ENCODE measurements at regions not wholly inside any gene's neighbourhood (a gene's known extent, or its start where the extent isn't known, plus 50 kb on each side); places are given as distances from the start of the nearest gene placed in this dataset.

DNA sequence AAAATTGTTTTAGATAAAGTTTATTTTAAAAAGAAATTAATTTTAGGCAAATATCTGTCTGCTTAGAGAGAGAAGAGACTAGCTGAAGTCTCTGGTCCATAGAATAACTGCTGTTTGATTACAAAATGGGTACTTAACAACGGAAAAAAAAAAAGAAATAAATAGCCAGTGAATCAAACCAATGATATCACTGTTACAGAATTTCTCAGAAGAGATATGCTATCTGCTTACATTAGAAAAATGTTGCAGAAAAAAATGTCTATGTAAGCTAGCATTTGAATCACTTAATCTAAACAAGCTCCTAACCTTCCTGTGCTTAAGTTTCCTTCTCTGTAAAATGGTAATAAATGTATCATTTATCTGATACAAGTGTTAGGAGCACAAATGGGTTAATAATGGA lies 189.9 kb downstream of the IL15 start:
- Mint-ChIP-seq H3K4me3 (no peak overlapping the region), H3K27ac (no peak overlapping the region), H3K27me3 (ENCODE audit: low read depth) (no peaks in the 10 kb centered on the region), H3K9me3 (peaks cover under 1% of the 10 kb centered on the region; the same call in 1 of the 2 replicates), H3K4me1 (no peaks in the 10 kb centered on the region), H3K36me3 (no peaks in the 10 kb centered on the region)
- ATAC-seq (no peak), DNase-seq (ENCODE audit: low spot score) (no peak)
- POLR2A ChIA-PET = no interaction called here
- TF ChIP-seq, protein P1, sequence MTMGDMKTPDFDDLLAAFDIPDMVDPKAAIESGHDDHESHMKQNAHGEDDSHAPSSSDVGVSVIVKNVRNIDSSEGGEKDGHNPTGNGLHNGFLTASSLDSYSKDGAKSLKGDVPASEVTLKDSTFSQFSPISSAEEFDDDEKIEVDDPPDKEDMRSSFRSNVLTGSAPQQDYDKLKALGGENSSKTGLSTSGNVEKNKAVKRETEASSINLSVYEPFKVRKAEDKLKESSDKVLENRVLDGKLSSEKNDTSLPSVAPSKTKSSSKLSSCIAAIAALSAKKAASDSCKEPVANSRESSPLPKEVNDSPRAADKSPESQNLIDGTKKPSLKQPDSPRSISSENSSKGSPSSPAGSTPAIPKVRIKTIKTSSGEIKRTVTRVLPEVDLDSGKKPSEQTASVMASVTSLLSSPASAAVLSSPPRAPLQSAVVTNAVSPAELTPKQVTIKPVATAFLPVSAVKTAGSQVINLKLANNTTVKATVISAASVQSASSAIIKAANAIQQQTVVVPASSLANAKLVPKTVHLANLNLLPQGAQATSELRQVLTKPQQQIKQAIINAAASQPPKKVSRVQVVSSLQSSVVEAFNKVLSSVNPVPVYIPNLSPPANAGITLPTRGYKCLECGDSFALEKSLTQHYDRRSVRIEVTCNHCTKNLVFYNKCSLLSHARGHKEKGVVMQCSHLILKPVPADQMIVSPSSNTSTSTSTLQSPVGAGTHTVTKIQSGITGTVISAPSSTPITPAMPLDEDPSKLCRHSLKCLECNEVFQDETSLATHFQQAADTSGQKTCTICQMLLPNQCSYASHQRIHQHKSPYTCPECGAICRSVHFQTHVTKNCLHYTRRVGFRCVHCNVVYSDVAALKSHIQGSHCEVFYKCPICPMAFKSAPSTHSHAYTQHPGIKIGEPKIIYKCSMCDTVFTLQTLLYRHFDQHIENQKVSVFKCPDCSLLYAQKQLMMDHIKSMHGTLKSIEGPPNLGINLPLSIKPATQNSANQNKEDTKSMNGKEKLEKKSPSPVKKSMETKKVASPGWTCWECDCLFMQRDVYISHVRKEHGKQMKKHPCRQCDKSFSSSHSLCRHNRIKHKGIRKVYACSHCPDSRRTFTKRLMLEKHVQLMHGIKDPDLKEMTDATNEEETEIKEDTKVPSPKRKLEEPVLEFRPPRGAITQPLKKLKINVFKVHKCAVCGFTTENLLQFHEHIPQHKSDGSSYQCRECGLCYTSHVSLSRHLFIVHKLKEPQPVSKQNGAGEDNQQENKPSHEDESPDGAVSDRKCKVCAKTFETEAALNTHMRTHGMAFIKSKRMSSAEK (CRISPR knock-in tag; IDR thresholded peaks at IDR 0.05; ENCODE audit: borderline replicate concordance) = no peak
- no peak for TF ChIP-seq ZNF138 (CRISPR knock-in tag; conservative IDR thresholded peaks at IDR 0.05)
- no peak for TF ChIP-seq TEAD4 (CRISPR knock-in tag; IDR thresholded peaks at IDR 0.05)
- CTCF ChIA-PET = no interaction called here

DNA sequence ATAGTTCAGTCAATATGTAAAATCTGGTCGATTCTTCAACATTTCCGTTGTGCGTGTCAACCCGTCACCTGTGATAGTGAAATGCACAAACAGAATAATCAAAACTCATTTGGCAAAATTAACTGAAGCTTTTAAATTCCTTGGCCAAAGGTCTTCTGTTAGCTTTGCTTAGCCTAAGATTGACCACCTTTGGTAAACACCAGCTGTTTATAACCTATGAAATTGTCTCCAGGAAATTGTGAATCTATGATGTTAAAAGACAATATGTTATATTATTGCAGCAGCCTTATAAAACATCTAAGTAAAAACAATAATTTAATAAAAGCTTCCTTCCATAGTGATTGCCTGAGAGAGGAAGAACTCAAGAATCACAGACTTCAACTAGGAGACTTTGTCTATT lies 196.8 kb downstream of the IL15 start:
- CTCF ChIA-PET = no interaction called here
- no peak overlapping the region for H3K4me3 Mint-ChIP-seq

More for the DNA sequence above, 196.8 kb downstream of the IL15 start:
- ATAC-seq (no peak), DNase-seq (ENCODE audit: low spot score) (no peak)
- Mint-ChIP-seq H3K4me1 (no peaks in the 10 kb centered on the region), H3K36me3 (peaks cover 16% of the 10 kb centered on the region), H3K27ac (no peak overlapping the region), H3K27me3 (ENCODE audit: low read depth) (no peaks in the 10 kb centered on the region; the same call in none of the 2 replicates), H3K9me3 (peaks cover 46% of the 10 kb centered on the region)
- TF ChIP-seq, protein P2, sequence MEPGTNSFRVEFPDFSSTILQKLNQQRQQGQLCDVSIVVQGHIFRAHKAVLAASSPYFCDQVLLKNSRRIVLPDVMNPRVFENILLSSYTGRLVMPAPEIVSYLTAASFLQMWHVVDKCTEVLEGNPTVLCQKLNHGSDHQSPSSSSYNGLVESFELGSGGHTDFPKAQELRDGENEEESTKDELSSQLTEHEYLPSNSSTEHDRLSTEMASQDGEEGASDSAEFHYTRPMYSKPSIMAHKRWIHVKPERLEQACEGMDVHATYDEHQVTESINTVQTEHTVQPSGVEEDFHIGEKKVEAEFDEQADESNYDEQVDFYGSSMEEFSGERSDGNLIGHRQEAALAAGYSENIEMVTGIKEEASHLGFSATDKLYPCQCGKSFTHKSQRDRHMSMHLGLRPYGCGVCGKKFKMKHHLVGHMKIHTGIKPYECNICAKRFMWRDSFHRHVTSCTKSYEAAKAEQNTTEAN (CRISPR knock-in tag; IDR thresholded peaks at IDR 0.05) = no peak
- TF ChIP-seq NR2C2 (CRISPR knock-in tag; IDR thresholded peaks at IDR 0.05) = no peak
- TF ChIP-seq, protein P3, sequence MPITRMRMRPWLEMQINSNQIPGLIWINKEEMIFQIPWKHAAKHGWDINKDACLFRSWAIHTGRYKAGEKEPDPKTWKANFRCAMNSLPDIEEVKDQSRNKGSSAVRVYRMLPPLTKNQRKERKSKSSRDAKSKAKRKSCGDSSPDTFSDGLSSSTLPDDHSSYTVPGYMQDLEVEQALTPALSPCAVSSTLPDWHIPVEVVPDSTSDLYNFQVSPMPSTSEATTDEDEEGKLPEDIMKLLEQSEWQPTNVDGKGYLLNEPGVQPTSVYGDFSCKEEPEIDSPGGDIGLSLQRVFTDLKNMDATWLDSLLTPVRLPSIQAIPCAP (CRISPR knock-in tag; IDR thresholded peaks at IDR 0.05) = no peak
- TF ChIP-seq, protein P1 (CRISPR knock-in tag; IDR thresholded peaks at IDR 0.05; ENCODE audit: borderline replicate concordance) = no peak
- TF ChIP-seq, protein P4, sequence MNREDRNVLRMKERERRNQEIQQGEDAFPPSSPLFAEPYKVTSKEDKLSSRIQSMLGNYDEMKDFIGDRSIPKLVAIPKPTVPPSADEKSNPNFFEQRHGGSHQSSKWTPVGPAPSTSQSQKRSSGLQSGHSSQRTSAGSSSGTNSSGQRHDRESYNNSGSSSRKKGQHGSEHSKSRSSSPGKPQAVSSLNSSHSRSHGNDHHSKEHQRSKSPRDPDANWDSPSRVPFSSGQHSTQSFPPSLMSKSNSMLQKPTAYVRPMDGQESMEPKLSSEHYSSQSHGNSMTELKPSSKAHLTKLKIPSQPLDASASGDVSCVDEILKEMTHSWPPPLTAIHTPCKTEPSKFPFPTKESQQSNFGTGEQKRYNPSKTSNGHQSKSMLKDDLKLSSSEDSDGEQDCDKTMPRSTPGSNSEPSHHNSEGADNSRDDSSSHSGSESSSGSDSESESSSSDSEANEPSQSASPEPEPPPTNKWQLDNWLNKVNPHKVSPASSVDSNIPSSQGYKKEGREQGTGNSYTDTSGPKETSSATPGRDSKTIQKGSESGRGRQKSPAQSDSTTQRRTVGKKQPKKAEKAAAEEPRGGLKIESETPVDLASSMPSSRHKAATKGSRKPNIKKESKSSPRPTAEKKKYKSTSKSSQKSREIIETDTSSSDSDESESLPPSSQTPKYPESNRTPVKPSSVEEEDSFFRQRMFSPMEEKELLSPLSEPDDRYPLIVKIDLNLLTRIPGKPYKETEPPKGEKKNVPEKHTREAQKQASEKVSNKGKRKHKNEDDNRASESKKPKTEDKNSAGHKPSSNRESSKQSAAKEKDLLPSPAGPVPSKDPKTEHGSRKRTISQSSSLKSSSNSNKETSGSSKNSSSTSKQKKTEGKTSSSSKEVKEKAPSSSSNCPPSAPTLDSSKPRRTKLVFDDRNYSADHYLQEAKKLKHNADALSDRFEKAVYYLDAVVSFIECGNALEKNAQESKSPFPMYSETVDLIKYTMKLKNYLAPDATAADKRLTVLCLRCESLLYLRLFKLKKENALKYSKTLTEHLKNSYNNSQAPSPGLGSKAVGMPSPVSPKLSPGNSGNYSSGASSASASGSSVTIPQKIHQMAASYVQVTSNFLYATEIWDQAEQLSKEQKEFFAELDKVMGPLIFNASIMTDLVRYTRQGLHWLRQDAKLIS (CRISPR knock-in tag; IDR thresholded peaks at IDR 0.05; ENCODE audit: borderline replicate concordance) = no peak
- TF ChIP-seq SMAD3 (CRISPR knock-in tag; IDR thresholded peaks at IDR 0.05; ENCODE audit: borderline replicate concordance) = no peak
- TF ChIP-seq MYBL2 (CRISPR knock-in tag; IDR thresholded peaks at IDR 0.05) = no peak
- no peak for TF ChIP-seq CREB1 (CRISPR knock-in tag; IDR thresholded peaks at IDR 0.05)
- POLR2A ChIA-PET = no interaction called here
